ENCODE measurements at regions not wholly inside any gene's neighbourhood (a gene's known extent, or its start where the extent isn't known, plus 50 kb on each side); places are given as distances from the start of the nearest gene placed in this dataset.
"Not testable (repeated sequence)": the region's sequence is repeated elsewhere in the genome, so short reads cannot be mapped to it uniquely, and the experiment has no call there.

DNA sequence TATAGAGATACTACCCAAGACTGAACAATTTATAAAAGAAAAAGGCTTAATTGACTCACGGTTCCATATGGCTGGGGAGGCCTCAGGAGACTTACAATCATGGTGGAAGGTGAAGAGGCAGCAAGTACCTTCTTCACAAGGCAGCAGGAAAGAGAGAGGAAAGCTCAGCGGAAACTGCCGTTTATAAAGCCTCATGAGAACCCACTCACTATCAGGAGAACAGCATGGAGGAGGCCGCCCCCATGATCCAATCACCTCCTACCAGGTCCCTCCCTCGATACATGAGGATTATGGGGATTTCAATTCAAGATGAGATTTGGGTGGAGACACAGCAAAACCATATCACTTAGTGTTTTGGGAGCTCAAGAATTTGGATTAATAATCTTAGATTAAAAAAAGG lies 240.2 kb downstream of the UACA start:
- DNase-seq, result no peak

DNA sequence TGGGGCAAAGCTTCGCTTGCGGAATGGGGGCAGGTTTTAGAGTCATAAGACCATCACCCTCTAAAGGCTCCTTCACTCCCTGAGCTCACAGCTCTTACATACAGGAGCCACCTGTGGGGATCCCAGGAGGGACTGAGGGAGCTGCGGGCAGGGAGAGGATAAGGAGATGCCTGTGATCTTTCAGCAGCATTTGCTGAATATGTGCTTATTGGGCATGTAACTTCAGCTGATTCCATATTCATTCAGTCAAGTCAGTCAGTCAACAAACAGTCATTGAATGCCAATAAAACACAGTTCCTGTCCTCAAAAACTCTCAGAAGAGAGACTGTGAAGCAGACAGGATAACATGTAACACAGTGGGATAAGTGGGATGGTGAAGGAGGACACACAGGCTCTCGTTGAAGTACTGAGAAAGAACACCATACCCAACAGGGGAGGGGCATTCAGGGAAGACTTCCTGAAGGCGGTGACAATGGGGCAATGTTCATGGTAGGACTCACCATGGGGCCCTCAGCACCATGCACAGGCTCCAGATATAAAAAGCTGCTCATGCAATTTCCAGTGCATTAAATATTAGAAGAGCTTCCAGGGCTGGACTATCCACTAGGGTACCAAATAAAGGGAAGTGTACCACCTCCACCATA lies 240.9 kb downstream of the UACA start:
- DNase-seq, result no peak

DNA sequence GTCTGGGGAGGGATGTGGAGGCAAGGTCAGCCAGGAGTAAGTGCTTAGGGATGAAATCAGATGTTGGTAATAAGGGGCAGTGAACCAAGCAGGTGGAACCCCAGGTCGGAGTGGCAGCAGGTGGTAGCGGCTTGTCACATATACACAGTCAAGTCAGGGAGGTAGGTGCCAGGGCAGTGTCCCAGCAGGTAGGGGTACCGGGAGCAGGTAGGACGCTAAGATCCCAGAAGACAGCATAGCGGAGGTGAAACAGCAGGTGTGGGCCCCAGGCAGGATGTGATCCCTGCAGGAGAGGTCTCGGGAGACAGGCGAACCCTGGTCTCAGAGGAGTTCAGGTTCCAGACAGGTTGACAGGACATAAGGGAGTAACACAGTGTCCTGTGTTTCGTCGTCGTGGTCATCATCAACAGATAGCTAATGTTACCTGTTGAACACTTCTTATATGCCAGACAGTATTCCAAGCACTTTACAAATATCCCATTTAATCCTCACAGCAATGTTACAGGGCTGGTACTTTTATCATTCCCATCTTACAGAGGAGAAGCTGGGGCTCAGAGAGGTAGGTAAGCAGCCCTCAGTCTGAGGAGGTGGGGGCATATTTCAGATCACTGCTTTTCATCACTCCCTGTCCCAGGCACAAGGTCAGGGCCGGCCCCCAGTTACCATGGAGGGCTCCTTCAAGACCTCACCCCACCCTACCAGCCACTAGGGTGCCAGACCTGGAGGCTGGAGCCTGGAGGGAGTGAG lies 241.6 kb downstream of the UACA start:
- DNase-seq, result no peak

DNA sequence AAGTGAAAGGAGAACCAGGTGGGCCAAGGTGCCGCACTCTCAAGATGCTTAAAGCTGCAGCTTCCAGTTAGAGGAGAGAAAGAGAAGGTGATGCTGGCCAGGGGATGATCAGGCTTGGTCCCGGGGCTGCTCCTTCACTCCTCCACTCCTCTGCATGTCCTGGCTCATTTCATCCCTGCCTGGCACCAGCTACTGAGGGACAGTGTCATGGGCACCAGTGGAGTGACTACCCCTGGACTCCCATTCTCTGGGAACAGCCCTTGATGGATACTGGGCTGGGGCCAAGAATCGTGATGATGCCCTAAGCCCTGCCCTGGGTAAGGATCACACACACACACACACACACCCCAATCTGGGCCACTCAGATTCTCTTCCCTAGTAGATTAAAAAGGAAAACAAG lies 243.7 kb downstream of the UACA start:
- DNase-seq, result no peak

DNA sequence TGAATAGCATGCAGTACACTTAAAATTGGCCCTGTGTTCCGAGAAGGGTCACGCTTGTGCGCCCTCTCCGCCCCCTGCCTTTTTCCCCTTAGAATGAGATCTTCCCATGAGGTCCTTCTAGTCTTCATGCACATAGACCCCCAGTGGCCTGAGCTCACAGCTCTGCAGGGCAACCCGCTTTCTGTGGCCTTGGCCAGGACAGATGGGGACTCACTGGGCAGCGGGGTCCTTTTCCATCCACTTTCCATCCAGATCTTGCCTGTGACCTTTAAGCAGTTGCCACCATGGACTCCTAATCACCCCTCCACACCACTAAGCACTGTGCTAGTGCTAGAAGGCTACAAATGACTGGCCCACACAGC lies 244.4 kb downstream of the UACA start:
- DNase-seq, result no peak

DNA sequence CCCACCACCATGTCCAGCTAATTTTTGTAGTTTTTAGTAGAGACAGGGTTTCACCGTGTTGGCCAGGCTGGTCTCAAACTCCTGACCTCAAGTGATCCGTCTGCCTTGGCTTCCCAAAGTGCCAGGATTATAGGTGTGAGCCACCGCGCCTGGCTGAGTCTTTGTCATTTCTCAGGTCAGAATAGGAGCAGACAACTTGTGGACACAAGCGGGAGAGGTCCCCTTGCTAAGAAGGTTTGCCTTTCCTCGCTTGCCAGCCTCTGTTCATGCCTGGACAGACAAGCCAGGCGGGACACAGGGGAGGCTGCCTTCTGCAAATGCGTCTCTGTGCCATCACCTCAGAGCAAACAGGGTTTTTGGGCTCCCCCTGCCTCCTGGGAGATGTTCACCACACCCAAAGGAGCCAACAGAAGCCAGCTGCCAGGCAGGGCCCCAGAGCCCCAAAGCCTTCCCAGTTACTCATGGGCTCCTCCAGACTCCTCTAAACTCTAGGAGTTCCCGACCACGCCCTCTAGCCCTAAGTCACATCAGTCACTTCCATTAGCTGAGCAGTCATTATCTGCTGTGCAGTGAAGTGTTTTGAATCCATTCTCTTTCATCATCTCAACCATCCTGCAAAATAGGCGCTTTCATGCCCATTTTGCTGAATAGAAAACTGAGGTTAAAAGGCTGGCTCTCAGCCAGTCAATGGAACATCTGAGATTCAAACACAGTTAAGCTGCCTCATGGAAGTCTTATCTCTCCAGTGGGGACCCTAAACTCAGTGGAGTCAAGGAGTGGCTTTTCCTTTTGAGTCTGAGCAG lies 245.0 kb downstream of the UACA start:
- no peak for DNase-seq

DNA sequence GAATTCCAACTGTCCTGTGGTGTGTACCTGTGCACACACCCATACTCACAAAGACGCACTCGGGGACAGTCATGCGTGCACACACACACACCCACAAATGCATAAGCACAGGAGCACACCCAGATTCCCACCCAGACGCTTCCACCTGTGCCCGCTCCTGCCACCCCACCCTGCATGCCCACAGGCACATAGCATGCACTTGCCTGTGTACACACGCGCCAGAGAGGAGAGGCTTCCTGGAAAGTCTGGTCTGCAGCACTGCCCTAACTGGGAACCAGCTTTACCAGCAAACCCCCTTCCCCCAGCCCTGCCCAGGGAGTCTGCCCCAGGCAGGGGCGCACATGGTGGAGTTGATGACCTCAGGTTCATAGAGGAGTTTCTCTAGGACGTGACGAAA lies 246.2 kb downstream of the UACA start:
- DNase-seq, result no peak

DNA sequence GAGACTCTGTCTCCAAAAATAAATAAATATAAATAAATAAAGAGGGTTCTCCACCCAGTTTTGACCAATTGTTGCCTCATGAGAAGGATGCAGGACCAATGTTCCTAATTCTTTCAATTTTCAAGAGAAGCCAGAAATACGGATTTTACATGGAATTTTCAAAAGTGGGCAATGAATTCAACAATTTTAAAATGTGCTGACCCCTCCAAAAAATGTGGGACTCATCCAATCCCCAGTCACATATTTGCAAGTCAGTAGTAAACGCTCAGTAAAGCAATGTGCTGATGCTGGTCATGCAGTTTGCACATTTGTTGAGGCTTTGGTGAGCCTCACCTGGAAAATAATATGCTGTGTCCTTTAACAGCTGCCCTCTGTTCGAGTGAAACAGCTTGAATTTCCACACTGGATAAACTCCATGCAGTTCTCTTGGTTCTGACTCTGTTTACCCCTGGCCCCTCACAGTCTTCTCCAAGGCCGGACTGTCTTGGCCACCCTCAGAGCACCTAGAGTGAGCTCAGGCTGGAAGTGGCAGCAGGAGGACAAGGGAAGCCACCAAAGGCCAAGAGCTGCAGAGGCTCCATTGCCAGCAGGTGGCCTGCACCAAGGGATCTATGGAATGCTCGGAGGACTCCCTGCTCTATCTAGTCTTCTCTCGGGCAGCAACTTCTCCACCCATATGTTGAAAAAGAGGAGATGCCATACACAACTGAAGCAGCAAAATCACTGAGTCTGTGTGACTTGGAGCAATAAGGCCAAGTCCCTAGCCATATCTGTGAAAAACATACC lies 246.8 kb downstream of the UACA start:
- DNase-seq, result no peak

DNA sequence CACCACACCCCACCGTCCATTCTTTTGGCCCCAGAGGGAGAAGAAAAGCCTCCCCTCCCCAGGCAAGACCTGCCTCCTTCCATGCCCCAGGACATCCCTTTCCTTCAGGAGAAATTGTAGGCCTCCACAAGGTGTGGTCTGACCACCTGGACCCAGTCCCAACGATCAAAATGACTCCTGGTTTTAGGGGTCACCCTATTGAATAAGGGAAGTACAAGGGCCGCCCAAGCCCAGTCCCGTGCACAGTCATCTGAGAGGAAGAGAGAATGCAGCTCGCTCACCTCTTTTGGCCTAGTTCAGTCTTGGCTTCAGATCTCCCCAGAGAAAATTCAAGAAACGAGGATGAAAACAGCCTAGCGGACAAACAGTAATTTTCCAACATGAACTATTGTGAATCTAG lies 249.1 kb downstream of the UACA start:
- DNase-seq, result no peak

DNA sequence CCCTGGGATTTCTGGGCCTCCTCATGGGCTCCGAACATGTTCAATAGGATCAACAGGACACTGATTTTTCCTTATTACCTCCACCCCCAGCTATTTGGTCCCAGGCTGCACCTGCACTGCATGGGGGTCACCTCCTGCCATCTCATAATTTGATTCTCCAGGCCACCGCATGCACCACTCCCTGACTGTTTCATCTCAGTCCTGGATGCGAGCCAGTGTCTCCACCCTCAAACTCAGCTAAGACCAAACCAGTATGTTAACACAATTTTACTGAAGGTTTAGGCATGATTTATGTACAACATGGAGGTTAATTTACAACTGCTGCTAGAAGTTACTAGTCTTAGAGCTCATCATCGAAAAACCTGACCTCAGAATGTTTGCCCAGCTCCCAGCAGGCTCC lies 249.5 kb downstream of the UACA start:
- no peak for DNase-seq

DNA sequence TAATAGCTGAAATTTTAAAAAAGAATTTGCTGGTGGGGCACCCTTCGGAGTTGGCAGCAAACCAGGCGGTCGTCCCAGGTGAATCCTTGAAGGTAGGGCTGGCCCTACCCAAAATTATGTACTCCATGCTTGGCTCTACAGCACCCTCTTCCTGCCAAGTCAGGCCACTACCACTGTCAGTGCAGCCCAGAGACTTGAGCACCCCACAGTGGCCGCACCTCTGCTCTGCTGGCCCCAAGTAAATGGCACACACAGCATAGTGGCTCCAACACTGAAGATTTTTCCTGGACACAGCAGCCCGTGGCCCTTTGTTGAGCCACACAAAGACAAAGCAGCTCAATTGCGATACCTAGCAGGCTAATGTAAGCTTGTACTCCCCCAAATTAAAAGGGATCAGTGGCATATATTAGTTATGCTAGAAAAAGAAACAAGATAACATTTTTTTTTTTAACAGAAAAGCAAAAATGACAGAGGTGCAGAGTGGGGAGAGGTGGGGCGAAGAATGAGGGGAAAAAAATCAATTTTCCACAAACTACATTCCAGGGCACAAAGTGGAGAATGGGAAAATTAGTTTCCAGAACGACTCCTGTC lies 250.5 kb downstream of the UACA start:
- DNase-seq, result peak; percentile 70

DNA sequence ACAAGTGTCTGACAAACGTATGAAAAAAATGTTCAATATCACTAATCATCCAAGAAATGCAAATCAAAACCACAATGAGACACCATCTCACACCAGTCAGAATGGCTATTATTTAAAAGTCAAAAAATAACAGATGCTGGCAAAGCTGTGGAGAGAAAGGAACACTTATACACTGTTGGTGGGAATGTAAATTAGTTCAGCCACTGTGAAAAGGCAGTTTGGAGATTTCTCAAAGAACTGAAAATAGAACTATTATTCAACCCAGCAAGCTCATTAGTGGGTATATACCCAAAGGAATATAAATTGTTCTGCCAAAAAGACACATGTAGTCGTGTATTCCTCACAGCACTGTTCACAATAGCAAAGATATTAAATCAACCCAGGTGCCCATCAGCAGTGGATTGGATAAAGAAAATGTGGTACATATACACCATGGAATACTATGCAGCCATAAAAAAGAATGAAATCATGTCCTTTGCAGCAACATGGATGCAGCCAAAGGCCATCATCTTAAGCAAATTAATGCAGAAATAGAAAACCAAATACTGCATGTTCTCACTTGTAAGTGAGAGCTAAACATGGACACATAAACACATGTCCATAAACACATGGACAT lies 251.3 kb downstream of the UACA start:
- DNase-seq, result not testable (repeated sequence)

DNA sequence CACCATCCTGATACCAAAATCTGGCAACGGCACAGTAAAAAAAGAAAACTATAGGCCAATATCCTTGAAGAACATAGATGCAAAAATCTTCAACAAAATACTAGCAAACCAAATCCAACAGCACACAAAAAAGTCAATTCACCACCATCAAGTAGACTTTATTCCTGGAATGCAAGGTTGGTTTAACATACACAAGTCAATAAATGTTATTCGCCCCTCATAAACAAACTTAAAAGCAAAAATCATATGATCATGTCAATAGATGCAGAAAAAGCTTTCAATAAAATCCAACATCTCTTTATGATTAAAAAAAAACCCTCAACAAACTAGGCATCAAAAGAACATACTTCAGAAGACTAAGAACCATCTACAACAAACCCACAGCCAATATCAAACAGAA lies 252.9 kb downstream of the UACA start:
- no peak for DNase-seq

DNA sequence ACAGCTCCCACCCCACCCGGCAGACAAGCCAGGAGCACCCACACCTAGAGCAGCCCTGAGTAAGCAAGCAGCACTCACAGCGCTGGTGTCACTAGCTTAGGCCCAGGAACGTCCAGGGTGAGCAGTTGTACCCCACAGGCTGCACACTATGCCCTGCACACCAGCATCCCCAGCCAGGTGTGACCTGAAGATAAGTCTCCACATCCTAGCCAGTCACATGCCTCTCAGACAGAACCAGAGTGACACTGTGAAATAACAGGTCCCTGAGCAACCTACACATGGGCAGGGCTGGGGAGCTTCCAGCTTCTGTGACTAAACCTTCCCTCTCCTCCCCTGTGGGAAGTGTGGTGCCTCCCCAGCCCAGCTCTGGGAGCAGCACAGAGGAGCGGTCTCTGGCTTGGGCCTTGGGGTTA lies 253.6 kb downstream of the UACA start:
- DNase-seq, result no peak

DNA sequence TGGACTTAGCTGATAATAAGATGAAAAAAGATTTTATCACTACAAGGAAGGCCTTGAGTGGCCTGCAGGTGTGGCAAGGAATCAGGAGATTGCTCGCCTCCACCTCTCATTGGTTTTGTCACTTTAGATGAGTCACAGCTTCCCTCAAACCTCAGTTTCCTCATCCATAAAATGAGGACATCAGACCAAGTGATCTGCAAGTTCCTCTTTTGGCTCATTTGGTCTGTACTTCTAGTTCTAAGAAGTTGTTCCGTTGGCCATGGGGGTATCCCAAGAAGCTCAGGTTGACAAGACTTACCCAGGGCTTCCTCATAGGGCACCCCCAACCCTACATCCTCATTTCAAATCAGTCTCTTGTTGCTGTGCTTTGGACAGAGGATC lies 254.1 kb downstream of the UACA start:
- DNase-seq, result no peak

DNA sequence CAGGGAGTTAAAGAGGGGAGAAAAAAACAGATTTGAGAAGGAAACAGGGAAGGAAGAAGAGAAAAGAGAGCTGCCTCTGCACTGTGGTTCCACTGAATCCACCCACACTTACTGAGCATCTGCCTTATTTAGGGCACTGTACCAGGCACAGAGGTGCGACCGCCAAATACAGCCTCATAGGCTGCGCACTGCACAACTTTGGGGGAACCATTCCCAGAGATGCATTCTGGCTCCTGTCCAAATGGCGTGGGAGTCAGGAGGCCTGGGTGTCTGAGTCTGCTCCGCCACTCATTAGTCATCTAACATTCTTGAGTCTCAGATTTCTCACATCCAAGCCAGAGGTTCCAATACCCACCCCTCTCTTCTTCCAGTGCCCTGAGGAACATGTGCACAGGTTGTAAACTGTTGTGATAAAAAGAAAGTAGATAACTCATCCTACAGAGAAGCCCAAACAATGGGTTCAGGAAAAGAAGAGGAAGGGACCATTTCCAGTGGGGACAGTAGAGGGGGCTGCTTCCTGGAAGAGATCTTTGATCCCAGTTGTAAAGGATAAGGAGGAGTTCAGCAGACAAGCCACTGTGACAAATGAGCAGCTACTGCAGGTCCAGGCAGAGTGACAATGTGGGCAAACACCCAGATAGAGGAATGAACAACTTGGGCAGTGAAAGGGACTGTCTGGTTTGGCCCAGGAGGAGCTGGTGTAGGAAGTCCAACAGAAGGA lies 254.6 kb downstream of the UACA start:
- DNase-seq, result peak; percentile 74

DNA sequence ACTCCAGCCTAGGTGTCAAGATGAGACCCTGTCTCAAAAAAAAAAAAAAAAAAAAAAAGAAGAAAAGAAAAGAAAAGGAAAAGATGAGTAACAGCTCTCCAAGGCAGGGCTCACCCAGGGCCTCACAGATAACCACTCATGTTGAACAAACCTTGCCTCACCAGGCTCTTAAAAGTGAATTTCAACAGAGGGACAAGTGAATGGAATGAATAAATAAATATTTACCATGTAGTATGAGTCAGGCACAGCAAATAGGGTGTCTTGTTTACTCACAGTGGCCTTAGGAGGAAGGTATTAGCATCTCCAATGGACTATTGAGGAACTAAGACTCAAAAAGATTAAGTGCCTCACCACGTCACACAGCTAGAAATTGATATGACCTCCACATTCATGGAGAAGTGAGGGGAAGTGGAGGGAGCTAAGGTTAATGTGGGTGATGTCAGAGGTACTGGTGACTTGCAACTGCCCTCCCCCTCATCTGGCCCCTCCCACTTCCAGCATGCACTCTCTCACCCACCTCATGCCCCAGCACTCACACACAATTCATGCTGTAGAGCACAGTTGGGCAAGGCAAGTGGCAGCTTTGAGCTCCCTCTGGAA lies 255.5 kb downstream of the UACA start:
- peak; percentile 44 for DNase-seq

DNA sequence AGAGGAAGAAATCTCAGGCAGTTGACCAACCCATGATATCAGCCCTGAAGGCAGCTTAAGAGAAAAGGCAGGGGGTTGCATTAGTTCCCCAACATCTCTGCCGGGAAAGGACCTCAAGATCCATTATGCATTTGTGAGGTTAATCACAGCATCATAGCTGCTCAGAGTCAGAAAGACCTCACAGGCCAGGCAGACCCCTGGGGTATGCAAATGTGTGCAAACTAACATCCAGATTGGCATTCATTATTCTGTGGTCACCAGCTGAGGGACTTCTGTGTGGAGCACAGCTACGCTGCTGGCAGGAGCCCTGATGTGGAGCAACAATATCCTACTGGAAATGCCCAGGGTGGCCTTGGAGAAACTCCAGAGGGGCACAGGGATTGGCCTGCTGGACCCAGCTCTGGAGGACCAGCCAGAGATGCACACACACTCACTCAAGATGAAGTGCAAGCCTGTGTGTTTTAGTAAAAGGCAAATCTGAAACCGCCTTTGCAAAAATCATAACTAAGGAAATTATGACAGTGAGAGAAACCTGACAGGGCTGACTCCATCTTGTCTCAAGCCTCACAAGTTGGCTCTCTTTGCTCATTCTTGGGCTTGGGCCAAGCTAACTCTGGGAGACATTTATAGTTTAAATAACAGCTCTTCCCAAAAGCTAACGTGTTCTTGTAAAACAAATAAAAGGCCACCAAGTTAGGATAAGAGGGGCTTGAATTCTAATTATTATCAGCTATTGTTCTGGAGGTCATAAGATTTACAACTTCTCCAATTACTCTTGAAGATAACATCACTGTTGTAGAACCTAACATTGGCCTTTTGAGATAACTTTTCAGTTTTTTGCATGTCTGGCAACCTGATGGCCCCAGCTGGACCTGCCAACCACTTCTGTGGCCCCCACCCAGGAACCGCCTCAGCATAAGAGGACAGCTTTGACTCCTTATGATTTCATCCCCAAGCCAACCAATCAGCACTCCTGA lies 257.1 kb downstream of the UACA start:
- DNase-seq, result no peak

DNA sequence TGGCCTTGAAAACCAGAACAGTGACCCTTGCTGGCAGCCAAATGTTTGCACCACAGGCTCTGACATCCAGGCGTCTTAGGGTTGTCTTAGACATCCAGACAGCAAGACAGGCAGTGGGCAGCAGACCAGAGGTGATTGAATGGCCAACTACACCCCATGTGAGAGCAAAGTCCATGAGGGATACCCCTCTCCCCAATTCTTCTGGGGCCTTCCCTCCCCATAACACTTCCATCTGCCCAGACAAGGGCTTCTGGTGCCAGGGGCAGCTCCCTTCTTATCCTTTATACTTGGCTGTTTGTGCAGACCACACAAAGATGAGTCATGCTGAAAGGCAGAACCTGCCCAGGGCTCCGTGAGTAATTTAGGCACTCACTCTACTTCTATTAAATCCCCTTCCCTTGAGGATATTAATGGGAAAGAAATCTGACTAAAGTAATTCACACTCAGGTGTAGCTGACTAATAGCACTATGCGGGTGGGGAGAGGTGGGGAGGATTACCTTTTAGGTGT lies 257.9 kb downstream of the UACA start:
- peak; percentile 66 for DNase-seq

DNA sequence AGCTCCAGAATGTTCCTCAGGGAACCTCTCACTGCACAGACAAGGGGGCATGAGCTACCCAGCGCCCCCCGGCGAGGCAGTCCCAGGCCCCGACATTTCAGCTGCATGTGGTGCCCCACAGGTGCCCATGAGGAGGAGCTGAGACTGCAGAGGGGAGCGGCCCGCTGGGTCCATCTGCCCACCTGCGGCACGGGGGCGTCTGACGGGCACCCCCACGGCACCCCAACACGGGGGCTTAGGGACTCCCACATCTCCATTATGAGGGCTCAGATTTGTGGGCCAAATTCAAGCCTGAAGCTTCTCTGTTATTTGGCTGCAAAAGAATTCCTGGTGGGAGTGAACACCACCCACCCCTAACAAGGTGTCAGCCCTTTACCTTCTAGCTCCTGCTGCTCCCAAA lies 258.4 kb downstream of the UACA start:
- DNase-seq, result no peak
